ENCODE measurements at regions not wholly inside any gene's neighbourhood (a gene's known extent, or its start where the extent isn't known, plus 50 kb on each side); places are given as distances from the start of the nearest gene placed in this dataset.
A peak's percentile ranks its signal among the peaks of the same experiment; 100 is the strongest.

DNA sequence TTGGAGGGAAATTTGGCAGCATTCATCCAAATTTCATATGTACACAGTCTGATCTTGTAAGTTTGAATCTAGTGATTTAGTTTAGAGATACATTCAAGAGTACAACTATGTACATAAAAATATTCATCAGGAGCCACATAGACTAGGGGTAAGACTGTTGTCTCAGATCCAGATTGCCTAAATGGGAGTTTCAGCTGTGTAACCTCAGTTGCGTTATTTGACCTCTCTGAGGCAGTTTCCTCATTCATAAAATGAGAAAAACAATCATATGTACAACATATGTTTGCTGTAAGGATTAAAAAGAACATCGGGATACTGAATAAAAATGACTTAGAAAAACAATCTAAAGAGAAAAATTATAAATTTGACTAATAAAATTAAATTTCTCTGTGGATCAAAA is 577.5 kb downstream of the RPL10L start:
- TF ChIP-seq EP300 (IDR thresholded peaks at IDR 0.05) = no peak
- no peak for TF ChIP-seq POLR2A (IDR thresholded peaks at IDR 0.05)
- no peak for TF ChIP-seq POLR2AphosphoS5 (IDR thresholded peaks at IDR 0.05)
- TF ChIP-seq, protein P1, sequence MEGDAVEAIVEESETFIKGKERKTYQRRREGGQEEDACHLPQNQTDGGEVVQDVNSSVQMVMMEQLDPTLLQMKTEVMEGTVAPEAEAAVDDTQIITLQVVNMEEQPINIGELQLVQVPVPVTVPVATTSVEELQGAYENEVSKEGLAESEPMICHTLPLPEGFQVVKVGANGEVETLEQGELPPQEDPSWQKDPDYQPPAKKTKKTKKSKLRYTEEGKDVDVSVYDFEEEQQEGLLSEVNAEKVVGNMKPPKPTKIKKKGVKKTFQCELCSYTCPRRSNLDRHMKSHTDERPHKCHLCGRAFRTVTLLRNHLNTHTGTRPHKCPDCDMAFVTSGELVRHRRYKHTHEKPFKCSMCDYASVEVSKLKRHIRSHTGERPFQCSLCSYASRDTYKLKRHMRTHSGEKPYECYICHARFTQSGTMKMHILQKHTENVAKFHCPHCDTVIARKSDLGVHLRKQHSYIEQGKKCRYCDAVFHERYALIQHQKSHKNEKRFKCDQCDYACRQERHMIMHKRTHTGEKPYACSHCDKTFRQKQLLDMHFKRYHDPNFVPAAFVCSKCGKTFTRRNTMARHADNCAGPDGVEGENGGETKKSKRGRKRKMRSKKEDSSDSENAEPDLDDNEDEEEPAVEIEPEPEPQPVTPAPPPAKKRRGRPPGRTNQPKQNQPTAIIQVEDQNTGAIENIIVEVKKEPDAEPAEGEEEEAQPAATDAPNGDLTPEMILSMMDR (IDR thresholded peaks at IDR 0.05) = no peak
- Histone ChIP-seq H3K27me3 (no peaks in the 10 kb centered on the region), H3K4me1 (no peaks in the 10 kb centered on the region), H3K9me3 (no peaks in the 10 kb centered on the region), H3K27ac (no peak overlapping the region), H3K36me3 (no peaks in the 10 kb centered on the region), H3K4me3 (no peak overlapping the region)
- intact Hi-C loops (cut with DNase I; ENCODE audit: low total_unique reads) = no loop called here
- no peak for DNase-seq
- WGBS, 5 donors = 67 to 79% (median 69%) methylated on average over 2 of the region's 2 CpGs

DNA sequence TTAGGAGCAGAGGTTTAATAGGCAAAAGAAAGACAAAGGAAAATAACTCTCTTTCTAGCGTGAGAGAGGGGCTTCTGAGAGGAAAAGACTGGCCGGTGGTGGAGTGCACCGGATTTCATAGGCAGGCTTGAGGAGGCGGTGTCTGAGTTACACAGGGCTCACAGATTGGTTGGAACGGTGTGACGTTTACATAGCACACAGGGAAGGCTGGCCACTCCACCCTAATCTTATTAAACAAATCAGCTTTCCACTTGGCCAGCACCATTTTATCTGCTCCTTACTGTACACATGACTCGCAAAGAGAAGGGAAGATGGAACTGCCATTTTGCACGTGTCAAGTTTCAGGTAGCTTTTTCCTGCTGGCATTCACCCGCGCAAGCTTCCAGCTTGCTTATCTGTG is 587.7 kb downstream of the RPL10L start:
- no peaks in the 10 kb centered on the region for H3K36me3 ChIP-seq
- H3K9me3 ChIP-seq = no peaks in the 10 kb centered on the region
- H3K27ac ChIP-seq = no peak overlapping the region
- WGBS, 5 donors = 51 to 66% (median 58%) methylated on average over 10 of the region's 10 CpGs
- H3K4me1 ChIP-seq = no peaks in the 10 kb centered on the region
- H3K4me3 ChIP-seq = no peak overlapping the region
- no peak for TF ChIP-seq EP300 (IDR thresholded peaks at IDR 0.05)
- no peak for TF ChIP-seq POLR2A (IDR thresholded peaks at IDR 0.05)
- TF ChIP-seq, protein P1 (IDR thresholded peaks at IDR 0.05) = no peak
- TF ChIP-seq POLR2AphosphoS5 (IDR thresholded peaks at IDR 0.05) = no peak
- no peaks in the 10 kb centered on the region for H3K27me3 ChIP-seq
- DNase-seq = peak in 1 of 2 donors; percentile 7
- intact Hi-C loops (cut with DNase I; ENCODE audit: low total_unique reads) = no loop called here

DNA sequence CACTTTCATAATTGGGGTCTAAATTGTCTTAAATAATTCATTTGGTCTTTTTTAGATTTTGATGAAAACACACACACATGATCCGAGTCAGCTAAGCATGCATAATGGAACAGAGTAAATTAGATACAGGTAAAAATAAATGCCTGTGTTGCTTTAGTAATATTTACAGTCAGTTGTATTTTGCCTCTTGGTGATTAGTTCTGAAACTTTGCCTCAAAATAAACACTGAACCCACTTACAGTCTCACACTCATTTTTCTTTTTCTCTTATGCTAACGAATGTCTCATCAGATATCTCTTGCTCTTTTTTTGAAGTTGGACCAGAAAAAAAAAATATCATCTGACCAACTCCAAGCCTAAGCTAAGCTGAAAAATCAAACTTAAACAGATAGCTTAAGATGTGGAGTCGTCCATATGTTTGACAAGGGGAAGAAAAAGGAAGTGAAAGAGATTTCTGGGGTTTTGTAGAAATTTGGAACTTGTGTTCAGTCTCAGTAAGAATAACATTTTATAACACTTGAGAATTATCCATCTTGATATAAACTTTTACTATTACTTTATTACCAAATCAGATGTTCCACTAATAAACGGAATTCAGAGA is 592.5 kb downstream of the RPL10L start:
- Histone ChIP-seq H3K36me3 (no peaks in the 10 kb centered on the region), H3K27me3 (no peaks in the 10 kb centered on the region), H3K4me1 (no peaks in the 10 kb centered on the region), H3K4me3 (no peak overlapping the region), H3K9me3 (no peaks in the 10 kb centered on the region), H3K27ac (no peak overlapping the region)
- TF ChIP-seq, protein P1 (IDR thresholded peaks at IDR 0.05) = no peak
- TF ChIP-seq POLR2AphosphoS5 (IDR thresholded peaks at IDR 0.05) = no peak
- TF ChIP-seq POLR2A (IDR thresholded peaks at IDR 0.05) = no peak
- no peak for TF ChIP-seq EP300 (IDR thresholded peaks at IDR 0.05)
- intact Hi-C loops (cut with DNase I; ENCODE audit: low total_unique reads) = no loop called here
- 48 to 66% (median 53%) methylated on average over 4 of the region's 4 CpGs for WGBS, 5 donors
- no peak for DNase-seq

DNA sequence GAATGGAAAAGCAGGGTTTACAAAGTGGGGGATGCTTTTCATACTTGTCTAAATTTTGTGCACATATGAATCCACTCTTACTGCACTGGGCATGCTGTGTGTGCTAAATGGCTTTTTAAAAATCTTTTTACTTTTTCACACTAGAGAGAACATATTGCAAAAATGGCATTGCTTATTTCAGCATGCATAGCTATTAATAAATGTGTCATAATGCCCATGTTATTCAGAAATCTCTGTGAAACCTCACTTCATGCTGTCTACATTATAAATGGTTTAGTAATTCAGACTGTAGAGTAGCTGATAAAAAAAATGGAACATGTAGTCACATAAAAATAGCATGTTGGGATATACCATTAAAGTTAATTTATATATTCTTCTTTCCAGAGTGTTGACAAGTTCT is 593.8 kb downstream of the RPL10L start:
- Histone ChIP-seq H3K27ac (no peak overlapping the region), H3K27me3 (no peaks in the 10 kb centered on the region), H3K9me3 (no peaks in the 10 kb centered on the region), H3K4me3 (no peak overlapping the region), H3K36me3 (no peaks in the 10 kb centered on the region), H3K4me1 (no peaks in the 10 kb centered on the region)
- intact Hi-C loops (cut with DNase I; ENCODE audit: low total_unique reads) = no loop called here
- no peak for DNase-seq
- no peak for TF ChIP-seq POLR2AphosphoS5 (IDR thresholded peaks at IDR 0.05)
- no peak for TF ChIP-seq EP300 (IDR thresholded peaks at IDR 0.05)
- no peak for TF ChIP-seq POLR2A (IDR thresholded peaks at IDR 0.05)
- TF ChIP-seq, protein P1 (IDR thresholded peaks at IDR 0.05) = no peak
